NT2/D1 (cell line): ENCODE measurements at regions not wholly inside any gene's neighbourhood (a gene's known extent, or its start where the extent isn't known, plus 50 kb on each side); places are given as distances from the start of the nearest gene placed in this dataset.

ENCODE experiments used
- SUZ12 ChIP-seq: IDR thresholded peaks from 2 replicates; pipeline ENCODE4 v1.6.1; 2011; ENCODE audit not compliant: insufficient read length, insufficient read depth; ENCODE audit errors: extremely low read depth
- YY1 ChIP-seq: IDR thresholded peaks from 2 replicates; pipeline ENCODE4 v1.6.1; 2011; ENCODE audit not compliant: insufficient read length, insufficient read depth
- ZNF274 ChIP-seq: IDR thresholded peaks from 2 replicates; pipeline ENCODE4 v1.6.1; 2011; ENCODE audit warnings: mild to moderate bottlenecking, low read depth, low read length

DNA sequence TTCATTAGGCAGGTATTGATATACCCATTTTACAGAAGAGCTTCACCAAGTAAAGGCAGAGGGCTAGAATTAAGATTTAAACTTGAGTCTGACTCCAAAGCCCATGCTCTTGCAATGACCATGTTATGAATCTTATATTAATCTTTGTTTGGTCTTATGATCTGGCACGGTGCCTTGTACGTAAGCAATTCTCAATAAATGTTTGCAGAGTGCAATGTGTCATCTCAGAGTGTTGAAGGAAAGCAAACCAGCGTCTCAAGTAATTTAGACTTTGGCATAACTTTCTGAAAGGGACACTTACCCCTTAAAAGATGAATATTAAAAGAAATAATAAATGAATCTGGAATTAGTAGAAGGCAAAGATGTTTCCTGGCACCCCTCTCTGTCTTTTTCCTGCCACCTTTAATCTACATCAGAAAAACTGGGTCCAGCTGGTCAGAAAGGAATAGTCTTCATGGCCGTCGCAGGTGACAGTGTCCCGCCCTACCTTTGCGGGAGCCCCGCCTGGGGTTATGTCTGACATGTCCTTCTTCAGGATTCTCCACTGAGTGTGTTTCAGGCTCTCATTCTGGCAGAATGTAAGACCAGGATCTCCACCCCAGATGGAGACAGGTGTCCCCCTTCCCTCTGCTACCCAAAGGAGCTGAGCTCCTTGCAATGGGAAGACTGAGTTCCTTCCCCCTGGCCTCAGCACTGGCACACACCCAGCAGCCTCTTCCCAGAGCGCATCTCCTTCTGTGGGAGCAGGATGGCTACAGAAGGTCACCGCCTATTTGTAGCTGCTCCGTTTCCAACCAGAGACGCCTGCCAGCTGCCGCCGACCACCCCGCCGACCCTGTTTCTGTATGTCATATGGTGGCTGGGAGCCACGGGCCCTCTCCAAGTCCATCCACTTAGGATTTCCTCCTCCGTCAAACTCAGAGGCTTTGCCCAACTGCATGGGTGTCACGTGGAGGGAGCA, 266.3 kb upstream of the ECI2 start:
- no peak for TF ChIP-seq ZNF274
- no peak for TF ChIP-seq YY1
- TF ChIP-seq SUZ12: no peak
